GM20000 (cell line): ENCODE measurements at regions not wholly inside any gene's neighbourhood (a gene's known extent, or its start where the extent isn't known, plus 50 kb on each side); places are given as distances from the start of the nearest gene placed in this dataset.

ENCODE experiments used
- DNase-seq: peaks from one replicate; pipeline ENCODE4 v3.0.0; 2012; ENCODE audit warnings: low spot score
- TF ChIP-seq, protein P1 (sequence below): IDR thresholded peaks from 2 replicates; pipeline ENCODE4 v1.5.1; 2012; ENCODE audit warnings: mild to moderate bottlenecking, control low read depth; ENCODE audit errors: extremely low read depth, missing control alignments

DNA sequence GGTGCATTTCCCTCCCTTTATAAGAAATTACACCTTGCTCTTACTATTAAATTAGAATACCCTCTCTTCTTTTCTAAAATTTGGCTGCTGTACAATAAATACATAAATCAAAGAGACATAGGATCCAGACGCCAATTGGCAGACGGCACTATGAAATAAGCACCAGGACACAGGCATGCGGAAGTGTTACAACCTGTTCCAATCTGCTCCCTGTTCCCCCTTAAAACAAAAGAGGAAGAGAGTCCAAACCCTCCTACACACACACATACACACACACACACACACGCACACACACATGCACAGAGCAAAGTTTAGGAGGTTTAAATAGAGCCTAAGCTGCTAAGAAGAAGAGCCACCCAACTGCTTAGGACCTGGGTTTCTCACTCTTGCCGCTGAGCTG lies 75.6 kb upstream of the ZNF507 start:
- TF ChIP-seq, protein P1, sequence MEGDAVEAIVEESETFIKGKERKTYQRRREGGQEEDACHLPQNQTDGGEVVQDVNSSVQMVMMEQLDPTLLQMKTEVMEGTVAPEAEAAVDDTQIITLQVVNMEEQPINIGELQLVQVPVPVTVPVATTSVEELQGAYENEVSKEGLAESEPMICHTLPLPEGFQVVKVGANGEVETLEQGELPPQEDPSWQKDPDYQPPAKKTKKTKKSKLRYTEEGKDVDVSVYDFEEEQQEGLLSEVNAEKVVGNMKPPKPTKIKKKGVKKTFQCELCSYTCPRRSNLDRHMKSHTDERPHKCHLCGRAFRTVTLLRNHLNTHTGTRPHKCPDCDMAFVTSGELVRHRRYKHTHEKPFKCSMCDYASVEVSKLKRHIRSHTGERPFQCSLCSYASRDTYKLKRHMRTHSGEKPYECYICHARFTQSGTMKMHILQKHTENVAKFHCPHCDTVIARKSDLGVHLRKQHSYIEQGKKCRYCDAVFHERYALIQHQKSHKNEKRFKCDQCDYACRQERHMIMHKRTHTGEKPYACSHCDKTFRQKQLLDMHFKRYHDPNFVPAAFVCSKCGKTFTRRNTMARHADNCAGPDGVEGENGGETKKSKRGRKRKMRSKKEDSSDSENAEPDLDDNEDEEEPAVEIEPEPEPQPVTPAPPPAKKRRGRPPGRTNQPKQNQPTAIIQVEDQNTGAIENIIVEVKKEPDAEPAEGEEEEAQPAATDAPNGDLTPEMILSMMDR: no peak
- DNase-seq: no peak

DNA sequence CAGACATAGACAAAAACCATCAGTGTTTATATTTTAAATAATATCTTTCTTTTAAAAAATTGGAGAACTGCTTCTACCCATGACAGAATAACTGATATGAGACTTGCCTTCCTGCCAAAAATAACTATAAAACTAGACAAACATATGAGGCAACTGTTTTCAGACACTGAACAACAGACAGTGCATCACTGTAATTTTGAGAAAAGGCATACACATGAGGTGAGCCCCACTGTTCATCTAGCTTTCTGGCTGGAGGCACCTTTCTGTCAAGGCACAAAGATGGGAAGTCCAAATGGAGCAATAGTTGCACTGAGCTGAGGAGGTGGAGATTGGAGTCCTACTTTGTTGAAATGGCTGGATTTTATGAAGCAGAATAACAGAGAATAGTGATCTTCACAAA lies 71.9 kb upstream of the ZNF507 start:
- no peak for DNase-seq
- TF ChIP-seq, protein P1: no peak

DNA sequence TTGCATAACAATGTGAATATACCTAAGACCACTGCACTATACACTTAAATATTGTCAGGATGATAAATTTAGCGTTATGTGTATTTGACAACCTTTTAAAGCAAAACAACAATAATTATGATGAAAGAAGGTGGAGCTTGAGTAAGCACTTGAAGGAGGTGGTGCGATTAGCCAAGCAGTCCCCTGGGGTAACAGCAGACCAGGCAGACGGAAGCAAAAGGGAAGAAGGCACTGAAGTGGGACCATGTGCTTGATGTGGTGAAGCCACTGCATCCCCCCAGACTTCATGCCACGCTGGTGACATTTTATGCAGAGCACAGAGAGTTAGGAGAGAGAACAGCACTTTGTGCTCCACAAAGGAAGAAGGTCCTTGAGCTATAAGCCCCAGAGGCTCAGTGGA lies 58.3 kb upstream of the ZNF507 start:
- TF ChIP-seq, protein P1: no peak
- DNase-seq: no peak

DNA sequence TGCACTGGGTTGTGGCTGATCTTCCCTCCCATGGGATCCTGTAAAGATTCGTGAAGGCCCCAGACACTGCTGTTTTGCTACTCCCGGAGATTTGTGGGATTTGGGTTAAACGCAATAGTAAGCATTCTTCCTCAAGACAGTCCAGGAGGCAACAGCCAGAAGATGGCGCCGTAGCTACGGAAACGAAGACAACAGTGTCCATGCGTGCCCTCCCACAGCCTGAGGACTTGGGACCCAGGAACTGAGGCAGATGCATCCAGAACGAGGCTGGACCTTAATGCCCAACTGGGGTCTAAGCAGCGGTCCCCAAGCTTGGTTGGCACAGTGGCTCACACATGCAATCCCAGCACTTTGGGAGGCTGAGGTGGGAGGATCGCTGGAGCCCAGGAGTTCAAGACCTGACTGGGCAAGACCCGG lies 57.6 kb upstream of the ZNF507 start:
- DNase-seq: no peak
- TF ChIP-seq, protein P1: no peak

DNA sequence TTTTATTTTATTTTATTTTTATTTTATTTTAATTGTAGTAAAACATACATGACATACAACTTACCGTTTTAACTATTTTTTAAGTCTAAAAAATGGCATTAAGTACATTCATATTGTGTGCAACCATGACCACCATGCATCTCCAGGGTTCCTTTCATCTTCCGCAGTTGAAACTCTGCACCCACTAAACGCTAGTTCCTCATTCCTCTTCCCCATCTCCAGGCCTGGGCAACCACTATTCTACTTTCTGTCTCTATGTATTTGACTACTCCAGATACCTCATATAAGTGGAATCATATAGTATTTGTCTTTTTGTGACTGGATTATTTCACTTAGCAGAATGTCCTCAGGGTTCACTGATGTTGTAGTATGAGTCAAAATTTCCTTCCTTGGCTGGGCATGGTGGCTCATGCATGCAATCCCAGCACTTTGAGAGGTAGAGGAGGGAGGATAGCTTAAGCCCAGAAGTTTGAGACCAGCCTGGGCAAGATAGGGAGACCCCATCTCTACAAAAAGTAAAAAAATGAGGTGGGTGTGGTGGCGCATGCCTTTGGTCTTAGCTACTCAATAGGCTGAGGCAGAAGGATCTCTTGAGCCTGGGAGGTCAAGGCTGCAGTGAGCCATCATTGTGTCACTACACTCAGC lies 55.7 kb upstream of the ZNF507 start:
- no peak for DNase-seq
- TF ChIP-seq, protein P1: no peak

DNA sequence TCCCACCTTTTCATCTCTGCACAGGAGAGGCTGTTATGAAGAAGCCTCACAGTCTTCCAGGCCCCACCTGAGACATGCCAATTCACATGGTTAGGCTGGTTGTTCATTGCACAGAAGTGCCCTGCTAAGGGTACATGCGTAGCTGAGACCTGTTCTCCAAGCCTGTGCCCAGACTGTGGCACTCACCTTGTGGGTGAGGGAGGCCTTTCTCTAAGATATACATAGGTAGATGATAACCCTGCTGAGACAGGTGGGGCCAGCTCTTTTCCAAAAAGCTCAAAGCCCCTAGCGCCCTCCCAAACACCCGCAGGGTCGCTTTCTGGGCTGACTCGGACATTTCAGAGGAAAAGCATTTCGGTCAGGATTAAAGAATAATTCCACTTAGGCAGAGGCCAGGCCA lies 53.5 kb upstream of the ZNF507 start:
- no peak for DNase-seq
- TF ChIP-seq, protein P1: no peak

DNA sequence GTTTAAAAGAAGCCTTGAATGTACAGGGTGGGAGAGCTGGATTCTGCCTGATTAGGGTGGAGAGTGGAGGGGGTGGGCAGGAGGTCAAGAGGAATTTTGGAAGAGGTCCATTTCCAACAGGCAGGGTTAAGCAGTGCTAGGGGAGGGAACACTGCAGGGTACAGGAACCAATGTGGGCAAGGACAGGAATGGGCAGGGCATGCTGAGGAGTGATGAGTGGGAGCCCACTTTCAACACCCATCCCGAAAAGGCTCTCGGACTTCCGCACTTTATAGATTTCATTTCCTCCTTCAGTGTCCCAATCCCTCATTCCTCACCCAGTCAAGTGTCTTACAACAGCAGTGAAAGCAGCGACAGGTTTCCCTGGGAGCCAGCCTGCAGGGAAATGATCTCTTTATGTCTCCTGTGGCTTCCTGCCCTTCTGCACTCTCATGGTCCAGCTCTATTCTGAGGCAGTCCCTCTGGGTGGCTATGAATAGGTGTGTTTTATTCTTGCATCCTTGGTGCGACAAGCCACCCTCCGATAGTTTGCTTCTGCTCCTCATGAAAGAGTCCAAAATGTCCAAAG lies 50.5 kb upstream of the ZNF507 start:
- DNase-seq: no peak
- TF ChIP-seq, protein P1: no peak
